HTR-8/SVneo (cell line): ENCODE measurements at regions not wholly inside any gene's neighbourhood (a gene's known extent, or its start where the extent isn't known, plus 50 kb on each side); places are given as distances from the start of the nearest gene placed in this dataset.

Experiments used
- DNase-seq: peaks from one replicate; pipeline ENCODE4 v3.0.0; 2011; ENCODE audit warnings: low spot score, mixed read lengths; ENCODE audit not compliant: insufficient read length
- FAIRE-seq: peaks from 2 replicates; lab custom pipeline; 2011; peaks lifted over from hg19 to GRCh38; lab: Jason Lieb, UNC

DNA sequence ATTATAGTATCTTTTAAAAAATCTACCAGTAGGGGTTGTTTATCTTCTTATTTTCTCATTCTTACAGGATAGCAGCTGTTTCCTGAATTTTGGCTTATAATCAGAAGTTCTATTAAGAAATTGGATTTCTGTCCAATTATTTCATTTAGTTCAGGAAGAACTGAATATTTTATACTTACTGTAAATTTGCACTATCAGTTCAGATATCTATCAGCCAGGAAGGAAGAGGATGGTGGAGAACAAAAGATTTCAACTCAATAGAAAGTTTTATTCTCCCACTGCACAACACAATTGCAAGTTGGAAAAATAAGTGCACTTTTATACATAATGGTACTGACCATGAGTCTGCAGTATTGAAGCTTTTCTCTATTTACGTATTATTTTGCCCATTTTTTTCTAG, 400.9 kb downstream of the PLOD2 start:
- FAIRE-seq, result no peak
- DNase-seq, result no peak

DNA sequence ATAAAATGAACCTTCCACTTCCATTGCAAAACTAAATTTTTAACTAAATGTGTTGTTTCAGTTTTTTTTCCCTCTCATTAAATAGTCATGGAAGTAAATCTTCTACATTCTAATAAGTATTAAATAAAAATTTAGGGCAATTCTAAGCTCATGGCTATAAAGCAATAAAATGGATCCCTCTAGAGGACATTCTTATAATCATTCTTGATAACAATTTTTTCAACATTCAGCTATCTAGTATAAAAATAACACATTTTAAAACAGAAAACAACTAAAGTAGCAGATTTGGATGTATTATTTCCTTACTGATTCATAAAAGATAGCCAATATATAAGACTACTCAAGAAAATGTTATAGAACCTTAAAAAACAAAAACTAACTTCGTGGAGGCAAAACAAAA, 393.1 kb downstream of the PLOD2 start:
- FAIRE-seq (no peak), DNase-seq (no peak)

DNA sequence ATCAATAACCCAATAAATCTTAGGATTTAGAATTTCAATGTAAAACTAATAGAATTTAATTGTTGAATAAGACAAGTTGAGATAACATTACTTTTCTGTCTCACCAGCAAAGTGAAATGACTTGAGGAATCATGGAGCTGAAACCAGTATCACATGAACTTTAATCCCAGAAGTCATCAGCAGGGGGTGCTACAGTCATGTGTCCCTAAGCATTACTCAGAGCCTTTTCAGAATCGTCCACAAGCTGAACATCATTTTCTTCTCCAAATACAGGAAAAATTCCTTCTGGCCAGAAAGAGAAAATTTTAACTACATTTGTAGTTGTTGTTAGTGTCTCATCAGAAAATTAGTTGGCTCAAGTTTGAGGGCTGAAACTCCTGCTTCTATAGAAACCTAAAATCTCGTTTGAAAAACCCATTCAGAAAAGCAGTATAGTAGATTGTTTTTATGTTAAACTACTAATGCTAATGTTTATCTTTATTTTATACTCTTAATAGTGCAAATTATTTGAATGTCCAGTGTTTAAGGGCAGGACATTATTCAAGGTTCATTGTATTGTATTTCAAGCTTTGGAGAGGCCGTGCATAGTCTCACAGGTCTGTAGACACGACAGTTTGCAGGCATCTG, 384.1 kb downstream of the PLOD2 start:
- DNase-seq, result peak; percentile 14
- FAIRE-seq, result no peak

DNA sequence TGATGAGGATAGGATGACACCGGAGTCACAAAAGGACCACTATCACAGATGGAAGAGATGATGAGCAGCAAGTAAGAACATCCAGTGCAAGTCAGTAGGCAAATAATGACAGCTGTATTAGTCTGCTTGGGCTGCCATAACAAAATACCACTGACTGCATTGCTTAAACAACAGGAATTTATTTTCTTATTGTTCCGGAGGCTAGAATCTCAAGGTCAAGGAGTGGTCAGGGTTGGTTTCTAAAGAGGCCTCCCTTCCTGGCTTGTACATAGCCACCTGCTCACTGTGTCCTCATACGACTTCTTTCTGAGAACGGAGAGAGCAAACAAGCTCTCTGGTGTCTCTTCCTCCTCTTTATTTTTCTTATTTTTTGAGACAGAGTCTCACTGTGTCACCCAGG, 380.7 kb downstream of the PLOD2 start:
- DNase-seq, result no peak
- FAIRE-seq, result no peak

DNA sequence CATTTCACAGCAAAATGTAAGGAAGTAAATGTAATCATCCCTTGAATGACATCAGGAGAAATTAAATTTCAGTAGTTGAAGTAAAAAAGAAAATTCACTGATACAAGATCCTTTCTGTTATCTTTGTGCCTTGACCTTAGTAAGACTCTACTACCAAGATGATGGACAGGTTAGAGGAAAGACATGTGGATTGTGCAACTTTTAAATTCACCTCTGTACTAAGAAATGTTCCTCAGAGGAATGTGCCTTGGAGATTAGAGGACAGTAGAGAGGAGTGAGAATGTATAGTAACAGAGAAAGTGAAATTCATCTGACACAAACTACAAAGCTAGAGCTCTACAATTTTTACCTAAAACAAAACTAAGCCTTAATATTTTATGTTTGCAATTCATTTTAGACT, 375.3 kb downstream of the PLOD2 start:
- FAIRE-seq (no peak), DNase-seq (no peak)

DNA sequence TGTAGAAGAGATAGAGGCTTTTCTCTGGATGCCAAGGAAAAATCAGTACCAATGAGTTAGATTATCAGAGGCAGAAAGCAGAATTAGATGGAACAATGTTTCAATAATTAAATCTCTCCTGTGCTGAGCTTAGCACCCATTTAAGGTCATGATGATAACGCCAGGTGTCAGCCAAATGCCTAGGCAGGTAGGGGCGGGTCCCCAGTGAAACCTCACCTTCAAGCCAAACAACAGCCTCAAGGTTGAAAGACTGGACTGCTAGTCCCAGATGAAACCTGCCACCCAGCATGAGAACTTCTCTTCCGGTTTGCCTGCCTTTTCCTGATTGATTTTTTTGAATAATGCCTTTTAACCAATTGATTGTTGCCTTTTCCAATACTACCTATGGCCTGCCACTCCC, 363.0 kb downstream of the PLOD2 start:
- FAIRE-seq, result no peak
- DNase-seq, result no peak

DNA sequence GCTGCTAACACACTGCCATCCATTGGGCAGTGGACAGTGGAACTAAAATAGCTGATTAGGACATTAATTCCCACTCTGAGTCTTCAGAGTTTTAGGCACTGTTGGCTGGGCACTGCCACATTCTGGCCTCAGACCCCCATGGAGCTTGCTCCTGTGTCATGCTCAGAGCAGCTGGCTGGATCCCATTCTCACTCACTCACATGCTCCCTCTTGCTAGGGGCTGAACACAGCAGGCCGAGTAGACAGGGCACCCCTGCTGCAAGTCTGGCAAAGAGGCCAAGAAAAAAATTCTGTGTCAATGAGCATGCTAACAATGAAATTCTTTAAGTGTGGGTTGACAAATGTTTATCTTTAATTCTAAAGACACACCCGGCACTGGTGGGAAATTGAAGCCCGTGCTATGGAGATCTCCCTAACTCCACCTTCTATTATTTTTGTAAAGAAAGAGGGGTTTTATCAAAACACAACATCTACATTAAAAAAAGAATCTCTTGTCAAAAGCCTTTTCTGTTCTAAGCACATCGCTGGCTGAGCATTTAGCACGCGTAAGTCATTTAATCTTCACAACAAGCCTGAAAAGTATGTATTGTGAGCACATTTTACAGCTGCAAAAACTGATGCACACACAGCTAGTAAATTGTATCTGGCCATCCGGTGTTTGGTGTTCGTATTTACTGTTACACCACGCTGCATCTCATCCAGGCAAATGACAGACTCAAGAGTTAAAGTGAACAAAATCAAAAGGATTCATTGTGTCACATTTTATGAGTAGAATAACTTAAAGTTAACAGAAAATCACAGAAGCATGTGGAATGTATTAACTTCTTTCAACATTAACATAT, 362.1 kb downstream of the PLOD2 start:
- DNase-seq, result no peak
- no peak for FAIRE-seq

DNA sequence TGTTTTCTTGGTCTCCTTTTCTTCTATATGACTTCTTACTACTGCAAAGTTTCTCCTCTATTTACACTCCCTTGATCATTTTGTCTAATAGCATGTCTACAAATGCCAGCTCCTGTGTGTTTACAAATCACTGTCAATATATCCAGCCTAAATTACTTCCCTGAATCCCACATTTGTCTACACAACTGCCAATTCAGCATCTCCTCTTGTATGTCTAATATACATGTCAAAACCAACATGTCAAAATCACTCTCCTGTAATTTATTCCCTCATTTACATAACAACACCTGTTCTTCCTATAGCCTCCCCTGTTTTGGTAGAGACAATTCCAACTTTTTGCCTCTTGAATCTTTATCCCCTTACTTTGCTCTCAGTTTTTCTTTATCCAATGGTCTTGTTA, 359.3 kb downstream of the PLOD2 start:
- FAIRE-seq, result no peak

DNA sequence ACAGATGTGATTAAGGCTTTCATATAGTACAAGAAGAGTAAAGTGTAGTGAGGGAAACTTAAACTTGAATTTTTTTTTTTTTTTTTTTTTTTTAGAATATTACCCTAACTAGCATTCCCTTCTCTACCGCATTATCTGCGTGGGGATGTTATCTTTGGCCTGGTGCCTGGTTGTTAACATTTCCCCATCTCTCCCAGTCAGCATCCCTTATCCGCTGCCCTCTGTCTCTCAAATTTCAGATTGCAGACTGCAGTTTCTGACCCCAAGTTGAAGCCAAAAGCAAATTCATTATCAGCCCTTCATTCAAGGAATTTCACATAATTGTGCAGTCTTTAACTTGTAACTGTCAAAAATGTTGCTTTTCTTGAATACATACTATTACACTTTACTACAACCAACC, 353.0 kb downstream of the PLOD2 start:
- no peak for FAIRE-seq
- DNase-seq, result no peak

More for the DNA sequence above, 359.3 kb downstream of the PLOD2 start:
- DNase-seq, result no peak

DNA sequence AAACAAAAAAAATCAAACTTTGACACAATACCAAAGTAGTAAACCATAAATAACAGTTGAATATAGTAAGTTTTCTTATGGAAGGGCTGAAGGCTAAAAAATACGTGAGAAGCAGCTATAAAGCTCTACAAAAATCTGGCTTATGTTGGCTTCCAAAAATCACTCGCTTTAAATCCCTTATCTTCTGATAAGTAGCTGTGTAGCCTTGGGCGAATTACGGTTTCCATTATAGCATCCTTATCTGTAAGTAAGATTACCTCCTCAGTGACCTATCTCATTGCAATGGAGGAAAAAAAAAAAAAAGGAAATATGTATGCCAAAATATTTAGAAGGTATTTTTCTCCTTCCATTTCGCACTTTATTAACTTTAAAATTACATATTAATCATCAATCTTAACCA, 348.6 kb downstream of the PLOD2 start:
- DNase-seq (no peak), FAIRE-seq (no peak)

DNA sequence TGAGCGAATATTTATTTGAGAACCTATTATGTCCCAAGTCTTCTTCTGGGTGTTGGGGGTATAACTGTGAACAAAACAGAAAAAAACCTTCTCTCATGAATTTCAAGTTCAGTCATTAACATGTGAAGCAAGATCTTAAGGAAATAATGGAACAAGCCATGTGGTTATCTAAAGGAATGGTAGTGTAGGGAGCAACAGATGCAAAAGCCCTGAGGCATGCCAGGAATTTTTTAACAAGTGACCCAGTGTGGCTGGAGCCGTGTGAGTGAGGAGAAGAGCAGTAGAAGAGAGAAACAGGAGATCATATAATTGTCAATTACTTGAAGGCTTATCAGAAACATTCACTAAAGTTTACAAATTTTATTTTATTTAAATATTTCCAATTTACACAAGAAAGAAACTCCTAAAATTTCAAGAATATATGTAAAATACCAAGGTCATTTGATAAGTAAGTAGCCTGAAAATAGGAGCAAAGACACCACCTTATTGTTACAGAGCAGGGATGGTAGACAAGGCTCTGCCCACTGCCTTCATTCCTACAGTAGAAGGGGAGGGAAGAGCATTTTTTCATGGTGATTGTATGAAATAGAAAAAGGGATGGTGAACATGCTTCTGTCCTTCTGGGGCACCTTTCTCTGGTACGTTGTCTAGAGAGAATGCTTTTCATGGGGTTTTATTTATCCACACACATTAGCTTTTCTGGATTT, 345.1 kb downstream of the PLOD2 start:
- DNase-seq, result no peak

DNA sequence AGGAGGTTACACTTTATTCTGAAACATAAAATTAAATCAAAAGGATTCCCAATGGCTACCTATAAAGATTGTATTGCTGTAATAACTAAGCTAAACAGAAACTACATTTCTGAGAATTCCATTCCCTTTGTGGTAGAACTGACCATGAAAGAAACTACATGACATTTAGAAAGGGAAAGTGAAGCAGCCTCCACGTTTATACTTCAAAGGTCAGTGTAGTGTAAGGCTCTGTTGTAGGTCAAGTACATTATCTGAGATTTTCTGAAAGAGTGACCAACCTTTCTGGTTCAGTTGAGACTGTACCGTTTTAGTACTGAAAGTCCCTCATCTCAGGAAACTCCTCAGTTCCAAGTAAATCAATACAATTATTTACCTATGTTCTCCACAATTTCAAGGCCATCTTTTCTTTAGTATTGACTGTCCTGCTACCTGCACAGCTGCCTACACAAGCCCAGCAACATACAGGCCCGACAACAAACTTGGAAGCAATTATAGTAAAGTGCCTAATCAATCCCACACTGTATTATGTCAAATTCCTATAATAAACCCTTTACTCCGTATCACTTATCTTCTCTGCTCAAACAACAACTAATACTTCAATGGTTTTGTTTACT, 343.0 kb downstream of the PLOD2 start:
- no peak for FAIRE-seq
- no peak for DNase-seq

More for the DNA sequence above, 345.1 kb downstream of the PLOD2 start:
- no peak for FAIRE-seq

DNA sequence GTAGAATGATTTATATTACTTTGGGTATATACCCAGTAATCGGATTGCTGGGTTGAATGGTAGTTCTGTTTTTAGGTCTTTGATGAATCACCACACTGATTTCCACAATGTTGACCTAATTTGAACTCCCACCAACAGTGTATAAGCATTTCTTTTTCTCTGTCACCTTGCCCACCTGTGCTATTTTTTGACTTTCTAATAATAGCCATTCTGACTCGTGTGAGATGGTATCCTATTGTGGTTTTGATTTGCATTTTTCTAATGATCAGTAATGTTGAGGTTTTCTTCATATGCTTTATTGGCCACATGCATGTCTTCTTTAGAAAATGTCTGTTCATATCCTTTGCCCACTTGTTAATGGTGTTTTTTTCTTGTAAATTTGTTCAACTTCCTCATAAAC, 340.8 kb downstream of the PLOD2 start:
- FAIRE-seq, result no peak

DNA sequence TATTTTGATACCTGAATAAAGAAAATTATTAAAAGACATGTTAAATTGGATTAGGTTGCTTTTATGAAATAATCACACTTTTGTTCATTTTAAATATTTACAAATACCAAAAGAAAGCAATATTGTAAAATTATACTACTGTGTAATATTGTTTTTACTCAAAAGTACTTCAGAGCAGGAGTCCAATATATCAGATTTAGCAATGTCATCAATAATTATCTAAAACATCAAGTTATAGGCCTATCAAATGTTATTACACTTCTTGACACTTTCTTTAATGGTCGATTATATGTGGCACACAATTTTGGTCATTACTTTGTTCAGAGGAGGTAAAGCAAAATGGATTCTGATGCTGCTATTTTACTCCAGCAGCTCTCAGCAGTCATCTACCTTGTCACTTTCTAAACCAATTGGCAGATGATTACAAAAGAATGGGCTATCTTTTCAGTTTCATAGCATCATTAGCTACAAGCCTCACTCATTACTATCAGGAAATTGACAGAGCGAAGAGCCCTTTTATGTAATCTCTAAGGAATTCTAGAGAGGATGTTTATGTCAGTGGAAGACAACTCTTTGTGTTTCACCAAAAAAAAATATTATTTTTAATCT, 318.6 kb downstream of the PLOD2 start:
- DNase-seq (no peak), FAIRE-seq (no peak)

More for the DNA sequence above, 340.8 kb downstream of the PLOD2 start:
- DNase-seq, result no peak

DNA sequence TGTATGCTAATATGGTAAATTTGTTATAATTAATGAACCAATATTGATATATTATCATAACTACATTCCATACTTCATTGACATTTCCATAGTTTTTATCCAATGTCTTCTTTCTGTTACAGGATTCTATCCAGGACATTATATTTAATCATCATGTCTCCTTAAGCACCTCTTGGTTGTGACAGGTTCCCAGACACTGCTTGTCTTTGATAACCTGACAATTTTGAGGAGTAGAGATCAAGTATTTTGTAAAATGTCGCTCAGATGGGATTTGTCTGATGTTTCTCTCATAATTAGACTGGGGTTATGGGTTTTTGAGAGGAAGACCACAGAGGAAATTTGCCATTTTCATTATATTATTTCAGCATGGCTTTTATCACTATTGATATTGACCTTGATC, 317.4 kb downstream of the PLOD2 start:
- FAIRE-seq, result no peak
- no peak for DNase-seq

DNA sequence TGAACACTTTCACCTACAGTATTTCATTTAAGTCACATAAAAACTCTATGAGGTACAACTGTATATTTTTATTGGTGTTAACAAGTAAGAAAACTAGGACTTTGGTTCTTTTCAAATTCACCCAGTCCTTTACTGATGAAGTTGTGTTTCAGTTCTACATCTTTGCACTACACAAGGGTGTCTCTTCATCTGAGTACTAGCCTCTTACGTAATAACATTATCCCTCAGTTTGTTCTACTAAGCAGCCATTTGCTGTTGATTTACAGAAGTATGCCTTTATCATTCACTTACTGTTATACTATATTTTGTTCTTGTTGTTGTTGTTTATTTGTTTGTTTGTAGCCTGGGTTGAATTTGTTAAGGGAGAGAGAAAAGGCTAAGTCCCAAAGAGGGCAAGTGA, 311.9 kb downstream of the PLOD2 start:
- DNase-seq, result no peak
- FAIRE-seq, result no peak

DNA sequence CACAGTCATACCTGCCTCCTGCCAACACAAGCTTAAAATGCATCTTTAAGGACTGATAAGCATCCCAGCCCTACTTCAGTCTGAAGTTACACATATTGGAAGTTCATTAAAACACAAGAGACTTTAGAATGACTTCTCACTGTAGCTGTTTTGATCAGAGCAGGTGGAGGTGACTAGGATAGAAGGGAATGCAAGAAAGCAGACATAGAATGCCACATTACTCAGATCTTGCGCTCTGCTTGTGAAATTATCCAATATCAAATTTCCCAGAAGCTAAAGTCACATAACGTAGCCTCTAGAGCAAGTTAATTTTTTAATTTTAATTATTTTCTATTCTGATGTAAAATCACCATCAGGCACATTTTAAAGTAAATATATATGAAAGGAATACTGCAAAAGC, 306.5 kb downstream of the PLOD2 start:
- FAIRE-seq (no peak), DNase-seq (no peak)

DNA sequence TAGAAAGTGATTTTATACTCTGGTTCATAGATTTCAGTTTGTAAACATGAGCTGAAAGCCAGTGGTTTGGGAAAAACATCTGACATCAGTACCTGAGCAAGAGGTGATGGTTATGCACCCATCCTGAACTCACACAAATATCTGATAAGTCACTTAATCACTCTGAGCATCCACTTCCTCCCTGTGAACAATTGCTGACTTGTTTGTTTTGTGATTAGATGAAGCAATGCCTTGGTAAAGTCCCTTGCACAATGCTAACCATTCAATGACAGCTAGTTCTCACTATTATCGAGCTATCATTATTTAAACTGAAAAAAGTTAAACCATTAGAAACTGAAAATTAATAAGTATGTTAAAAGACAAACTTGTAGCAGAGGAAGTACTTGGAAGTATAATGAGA, 303.0 kb downstream of the PLOD2 start:
- no peak for FAIRE-seq

DNA sequence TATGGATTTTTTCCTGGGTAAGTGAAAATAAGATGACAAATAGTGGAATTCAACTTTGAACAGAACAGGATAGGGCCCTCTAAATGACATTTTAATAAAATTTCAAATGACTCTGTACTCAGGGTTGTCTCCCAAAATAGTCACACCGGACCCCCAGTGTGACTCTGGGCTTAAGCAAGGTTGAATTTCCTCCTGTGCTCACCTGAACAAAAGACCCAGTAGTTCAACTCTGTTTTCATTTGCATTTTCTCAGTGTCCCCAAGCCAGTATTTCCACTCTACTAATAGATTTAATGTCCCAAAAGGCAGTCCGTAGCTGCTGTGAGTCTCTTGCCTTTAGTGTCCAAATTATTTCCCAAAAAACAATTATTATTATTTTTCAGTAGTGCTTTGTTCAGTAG, 296.6 kb downstream of the PLOD2 start:
- DNase-seq, result no peak
- FAIRE-seq, result no peak

More for the DNA sequence above, 303.0 kb downstream of the PLOD2 start:
- DNase-seq, result no peak

DNA sequence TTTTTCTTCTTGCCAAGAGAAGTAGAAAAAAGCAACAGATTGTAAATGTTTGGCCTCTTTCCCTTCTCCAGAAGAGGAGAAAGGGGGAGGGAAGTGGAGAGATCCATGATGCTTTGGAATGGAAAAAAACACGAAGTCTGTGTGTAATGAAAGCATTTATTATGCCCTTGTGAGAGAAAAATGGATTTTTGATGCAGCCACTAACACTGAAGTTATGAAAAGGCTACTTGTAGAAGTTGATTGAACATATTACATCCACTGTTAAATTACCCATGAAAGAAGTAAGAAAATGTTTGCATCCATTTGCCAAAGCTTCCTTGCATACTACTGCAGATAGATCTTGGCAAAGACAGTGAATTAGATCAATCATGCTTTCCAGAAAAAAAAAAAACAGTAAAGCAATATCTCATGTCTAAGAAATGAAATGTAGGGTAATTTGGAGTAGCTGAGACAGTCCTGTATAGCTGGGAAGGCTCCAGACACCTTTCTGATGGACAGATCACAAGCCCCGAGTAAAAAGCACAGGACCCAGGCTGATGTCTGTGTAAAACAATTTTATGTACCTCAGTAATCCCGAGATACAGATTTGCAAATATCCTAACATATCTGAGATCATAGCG, 295.5 kb downstream of the PLOD2 start:
- FAIRE-seq, result no peak
- no peak for DNase-seq
